ENCODE measurements at regions not wholly inside any gene's neighbourhood (a gene's known extent, or its start where the extent isn't known, plus 50 kb on each side); places are given as distances from the start of the nearest gene placed in this dataset.

- TF ChIP-seq CTCF (IDR thresholded peaks at IDR 0.05; ENCODE audit: low read length) (no peak), EZH2 (IDR thresholded peaks at IDR 0.05; ENCODE audit: borderline replicate concordance, low read length) (no peak)
Measured at GRCh38 chr20:56859801-56860261, 230.7 kb downstream of the TFAP2C start.
